HG02763 (cell line): ENCODE measurements at regions not wholly inside any gene's neighbourhood (a gene's known extent, or its start where the extent isn't known, plus 50 kb on each side); places are given as distances from the start of the nearest gene placed in this dataset.

Source experiments
- ATAC-seq: cut with Tn5 transposase; IDR thresholded peaks from one replicate; pipeline ENCODE4 v1.9.1; 2021; ENCODE audit warnings: mild to moderate bottlenecking, moderate library complexity; ENCODE audit not compliant: unreplicated experiment

GRCh38 chr20:52785679-52786078 is 186.5 kb upstream of the TSHZ2 start:
- no peak for ATAC-seq

- ATAC-seq, result no peak
Observed at GRCh38 chr20:52783769-52784168, 188.4 kb upstream of the TSHZ2 start.

DNA sequence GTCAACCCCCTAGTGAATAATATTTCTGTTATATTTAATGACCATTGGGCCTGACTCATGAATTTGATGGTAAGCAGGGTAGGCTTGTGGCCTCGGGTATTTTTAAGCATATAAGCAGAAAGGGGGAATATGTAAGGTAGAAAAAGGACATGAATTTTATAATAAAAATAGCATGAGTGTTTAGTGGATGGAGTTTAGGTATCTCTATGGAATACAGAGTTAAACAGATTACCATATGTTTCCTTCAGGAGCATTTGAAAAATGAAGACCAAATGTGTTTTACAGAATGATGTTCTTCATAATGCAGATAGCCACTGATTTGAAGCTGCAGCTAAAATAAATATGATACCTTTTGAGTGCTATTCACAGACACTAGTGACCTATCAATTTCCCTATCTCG is 191.7 kb upstream of the TSHZ2 start:
- no peak for ATAC-seq

DNA sequence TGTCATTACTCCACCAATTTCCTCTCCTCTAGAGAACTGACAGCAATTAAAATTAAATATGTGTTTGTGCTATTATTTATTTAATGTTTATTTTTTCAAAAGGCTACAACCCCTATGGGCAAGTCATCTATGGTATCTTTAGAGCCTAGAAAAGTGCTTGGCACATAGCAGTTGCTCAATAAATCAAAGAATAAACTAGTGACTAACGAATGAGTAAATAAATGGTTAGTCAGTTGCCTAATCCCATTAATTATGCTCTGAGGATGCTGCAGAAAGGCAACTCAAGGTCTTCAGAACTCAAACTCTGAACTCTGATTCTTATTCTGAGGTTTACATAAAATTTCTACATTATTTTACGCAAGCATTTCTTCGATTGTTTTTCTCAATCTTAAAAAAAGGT is 193.0 kb upstream of the TSHZ2 start:
- no peak for ATAC-seq

- no peak for ATAC-seq
Observed at GRCh38 chr20:52777171-52777570, 195.0 kb upstream of the TSHZ2 start.

GRCh38 chr20:52775786-52776185 is 196.4 kb upstream of the TSHZ2 start:
- no peak for ATAC-seq

GRCh38 chr20:52768694-52769093 is 203.5 kb upstream of the TSHZ2 start:
- ATAC-seq, result no peak

- ATAC-seq, result no peak
Observed at GRCh38 chr20:52766645-52767435, 205.3 kb upstream of the TSHZ2 start.

- no peak for ATAC-seq
Observed at GRCh38 chr20:52763321-52763853, 208.8 kb upstream of the TSHZ2 start.

DNA sequence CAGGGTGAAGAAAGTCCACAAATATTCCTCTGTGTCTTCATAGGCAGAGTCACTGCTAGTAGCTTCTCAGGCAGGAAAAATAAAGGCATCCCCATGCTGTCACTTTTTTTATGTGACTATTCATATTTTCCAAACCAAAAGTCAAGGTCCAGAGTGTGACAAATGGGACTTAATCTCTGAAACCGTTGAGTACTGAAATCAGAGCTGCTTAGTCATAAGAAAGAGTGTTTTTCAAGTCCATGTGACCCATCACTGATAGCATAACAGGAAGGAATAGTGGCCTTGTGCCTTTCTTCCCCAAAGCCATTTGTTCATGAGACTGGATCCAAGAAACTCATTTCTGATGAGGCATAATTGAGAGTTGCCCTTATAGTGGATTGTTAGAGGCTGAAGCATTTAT is 210.3 kb upstream of the TSHZ2 start:
- ATAC-seq, result no peak

DNA sequence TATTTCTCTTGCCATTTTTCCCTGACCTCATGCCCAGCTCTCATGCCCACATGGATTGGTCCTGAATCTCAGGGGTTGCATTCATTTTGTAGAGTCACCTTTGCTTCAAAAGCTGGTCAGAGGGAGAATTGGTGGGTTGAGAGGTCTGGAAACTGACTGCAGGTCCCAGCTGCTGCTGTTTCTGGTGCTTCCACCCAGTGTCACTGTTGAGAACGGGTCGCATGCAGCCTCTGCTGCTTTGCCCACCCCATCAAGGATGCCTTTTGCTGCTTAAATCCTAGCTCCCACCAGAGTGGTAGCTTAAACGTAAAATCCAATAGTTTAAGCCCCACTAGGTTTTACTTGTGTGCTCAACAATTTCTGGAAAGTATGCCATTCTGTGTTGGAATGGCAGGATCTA is 211.4 kb upstream of the TSHZ2 start:
- no peak for ATAC-seq

DNA sequence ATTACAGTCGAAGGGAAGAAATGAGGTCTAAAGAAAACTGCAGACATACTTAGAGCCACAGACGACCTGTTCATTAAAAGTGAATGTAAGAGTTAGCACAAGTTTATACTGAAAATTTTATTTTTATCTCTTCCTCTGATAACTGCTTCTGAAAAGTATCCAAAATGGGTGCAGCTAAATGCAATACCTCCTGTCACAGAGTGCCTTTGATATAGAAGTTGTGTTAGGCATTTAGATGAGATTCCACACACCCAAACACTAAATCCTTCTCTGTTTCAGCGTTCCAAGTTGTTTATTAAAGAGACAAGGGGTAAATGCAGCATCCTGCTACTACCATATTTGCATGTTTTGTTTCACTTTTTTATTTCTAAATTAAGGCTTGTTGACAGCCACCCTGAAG is 214.7 kb upstream of the TSHZ2 start:
- ATAC-seq, result no peak

GRCh38 chr20:52755744-52756143 is 216.4 kb upstream of the TSHZ2 start:
- ATAC-seq, result no peak

- no peak for ATAC-seq
Observed at GRCh38 chr20:52754366-52754765, 217.8 kb upstream of the TSHZ2 start.

DNA sequence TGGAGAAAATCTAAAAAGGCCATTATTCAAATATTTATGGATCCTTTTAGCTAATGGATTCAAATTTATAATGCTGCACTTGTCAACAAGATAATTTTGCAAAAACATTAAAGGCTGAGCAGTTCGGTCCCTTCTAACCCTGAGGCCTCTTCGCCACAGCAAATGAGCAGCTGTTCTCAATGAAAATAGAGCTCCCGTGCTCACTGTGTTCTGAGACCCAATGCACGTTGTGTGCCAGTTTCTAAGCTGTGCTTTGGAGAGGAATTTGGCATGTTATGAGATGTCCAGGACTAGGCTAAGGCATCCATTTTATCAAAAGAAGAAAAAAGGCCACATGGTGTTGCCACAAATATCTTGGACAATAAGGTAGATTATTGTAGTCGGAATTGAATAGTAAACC is 220.1 kb upstream of the TSHZ2 start:
- ATAC-seq, result no peak

GRCh38 chr20:52751571-52751970 is 220.6 kb upstream of the TSHZ2 start:
- ATAC-seq, result no peak

GRCh38 chr20:52749938-52750337 is 222.2 kb upstream of the TSHZ2 start:
- ATAC-seq, result no peak

DNA sequence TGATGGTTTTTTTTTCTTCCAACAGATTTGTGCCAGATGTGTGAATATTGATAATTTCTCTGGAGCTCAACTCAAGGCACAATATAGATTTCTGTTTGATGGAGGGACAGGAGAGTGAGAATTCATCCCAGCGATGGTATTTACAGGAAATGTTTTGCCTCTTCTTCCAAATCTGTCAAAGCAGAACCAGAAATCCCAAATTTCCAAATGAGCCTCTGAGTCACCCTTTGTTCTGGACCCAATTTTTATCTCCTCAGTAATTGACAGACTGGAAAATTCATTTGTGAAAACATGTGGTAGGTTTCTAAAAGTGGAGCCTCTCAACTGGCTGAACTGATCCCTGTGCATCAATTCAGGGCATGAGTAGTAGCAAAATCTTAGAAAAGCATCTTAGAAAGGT is 223.2 kb upstream of the TSHZ2 start:
- no peak for ATAC-seq

- no peak for ATAC-seq
Observed at GRCh38 chr20:52748285-52748932, 223.7 kb upstream of the TSHZ2 start.

DNA sequence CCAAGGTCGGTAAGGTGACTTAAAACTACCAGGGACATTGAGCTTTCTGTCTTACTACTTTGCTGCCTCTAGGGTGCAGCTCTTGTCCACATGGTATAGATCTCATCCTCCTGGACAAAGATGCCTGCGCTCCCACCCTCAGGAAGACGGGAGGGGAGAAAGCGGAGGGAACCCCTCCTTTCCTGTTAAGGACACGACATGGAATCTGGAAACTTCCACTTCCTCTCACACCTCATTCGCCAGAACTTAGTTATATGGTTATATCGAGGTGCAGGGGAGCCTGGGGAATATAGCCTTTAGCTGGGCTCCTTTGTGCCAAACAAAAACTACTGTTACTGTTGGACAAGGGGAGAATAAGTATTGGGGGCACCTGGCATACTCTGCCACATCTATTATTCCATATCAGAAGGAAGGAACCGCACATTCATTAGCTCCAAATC is 224.3 kb upstream of the TSHZ2 start:
- no peak for ATAC-seq

- ATAC-seq, result no peak
Observed at GRCh38 chr20:52746770-52747169, 225.4 kb upstream of the TSHZ2 start.

GRCh38 chr20:52746190-52746589 is 226.0 kb upstream of the TSHZ2 start:
- ATAC-seq, result no peak
